ENCODE measurements at regions not wholly inside any gene's neighbourhood (a gene's known extent, or its start where the extent isn't known, plus 50 kb on each side); places are given as distances from the start of the nearest gene placed in this dataset.
"Not testable (repeated sequence)": the region's sequence is repeated elsewhere in the genome, so short reads cannot be mapped to it uniquely, and the experiment has no call there.

DNA sequence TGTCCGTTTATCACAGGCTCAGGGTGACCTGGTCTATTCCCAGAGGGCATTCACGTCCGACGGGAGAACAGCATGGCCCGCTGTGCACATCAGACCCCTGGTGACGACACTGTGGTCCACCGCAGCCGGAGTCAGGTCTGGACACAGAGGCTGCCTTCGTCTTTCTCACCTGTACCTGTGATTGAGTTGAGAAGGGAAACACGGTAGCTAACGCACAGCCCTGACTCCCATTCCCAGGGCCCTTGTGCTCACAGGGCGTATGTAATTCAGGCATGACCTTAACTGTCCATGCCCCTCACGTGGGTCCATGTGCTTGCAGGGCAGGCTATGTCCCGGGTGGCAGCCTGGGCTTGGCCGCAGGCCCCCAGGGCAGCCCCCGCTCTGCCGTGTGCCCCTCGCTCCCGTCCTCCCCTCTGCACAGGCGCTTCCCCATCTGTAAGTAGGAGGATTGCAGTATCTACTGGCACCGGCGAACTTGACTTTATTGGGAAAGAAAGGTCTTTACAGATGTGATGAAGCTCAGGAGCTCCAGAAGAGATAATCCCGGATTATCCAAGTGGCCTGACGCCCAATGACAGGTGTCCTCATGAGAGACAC is 221.3 kb upstream of the TCERG1L start:
- no peak for DNase-seq

GRCh38 chr10:131533846-131534526 is 222.5 kb upstream of the TCERG1L start:
- no peak for DNase-seq

DNA sequence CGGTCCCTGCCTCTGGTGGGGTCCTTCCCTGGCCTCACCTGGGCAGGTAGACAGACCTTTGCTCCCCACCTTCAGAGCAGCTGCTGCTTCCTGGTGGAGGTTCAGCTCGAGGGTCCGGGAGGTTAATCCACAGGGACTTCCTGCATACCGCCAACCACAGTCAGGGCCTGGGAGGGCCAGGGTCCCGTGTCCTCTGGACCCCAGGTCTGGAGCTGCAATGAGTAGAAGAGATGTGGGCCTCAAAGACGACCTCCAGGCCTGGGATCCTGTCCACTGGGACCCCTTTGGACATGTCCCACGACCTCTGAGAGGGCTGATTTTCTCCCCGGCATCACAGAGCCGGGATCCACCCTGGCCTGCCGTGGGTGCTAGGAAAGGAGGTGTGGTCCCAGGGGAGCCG is 223.3 kb upstream of the TCERG1L start:
- DNase-seq: no peak

- DNase-seq: no peak
These were observed 225.2 kb upstream of the TCERG1L start for GRCh38 chr10:131536676-131537075.

DNA sequence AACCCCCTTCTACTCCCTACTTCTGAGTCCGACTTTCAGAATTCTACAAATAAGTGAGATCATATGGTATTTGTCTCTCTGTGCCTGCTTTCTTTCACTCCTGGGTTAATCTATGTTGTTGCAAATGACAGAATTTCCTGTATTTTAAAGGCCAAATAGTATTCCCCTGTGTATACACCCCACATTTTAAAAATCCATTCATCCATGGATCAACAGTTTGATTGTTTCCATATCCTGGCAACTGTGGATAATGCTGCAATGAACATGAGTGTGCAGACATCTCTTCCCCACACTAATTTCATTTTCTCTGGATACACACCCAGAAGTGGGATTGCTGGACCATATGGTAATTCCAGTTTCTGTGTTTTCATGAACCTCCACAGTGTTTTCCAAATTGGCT is 225.8 kb upstream of the TCERG1L start:
- peak; percentile 89 for DNase-seq

GRCh38 chr10:131544495-131544894 is 233.0 kb upstream of the TCERG1L start:
- no peak for DNase-seq

DNA sequence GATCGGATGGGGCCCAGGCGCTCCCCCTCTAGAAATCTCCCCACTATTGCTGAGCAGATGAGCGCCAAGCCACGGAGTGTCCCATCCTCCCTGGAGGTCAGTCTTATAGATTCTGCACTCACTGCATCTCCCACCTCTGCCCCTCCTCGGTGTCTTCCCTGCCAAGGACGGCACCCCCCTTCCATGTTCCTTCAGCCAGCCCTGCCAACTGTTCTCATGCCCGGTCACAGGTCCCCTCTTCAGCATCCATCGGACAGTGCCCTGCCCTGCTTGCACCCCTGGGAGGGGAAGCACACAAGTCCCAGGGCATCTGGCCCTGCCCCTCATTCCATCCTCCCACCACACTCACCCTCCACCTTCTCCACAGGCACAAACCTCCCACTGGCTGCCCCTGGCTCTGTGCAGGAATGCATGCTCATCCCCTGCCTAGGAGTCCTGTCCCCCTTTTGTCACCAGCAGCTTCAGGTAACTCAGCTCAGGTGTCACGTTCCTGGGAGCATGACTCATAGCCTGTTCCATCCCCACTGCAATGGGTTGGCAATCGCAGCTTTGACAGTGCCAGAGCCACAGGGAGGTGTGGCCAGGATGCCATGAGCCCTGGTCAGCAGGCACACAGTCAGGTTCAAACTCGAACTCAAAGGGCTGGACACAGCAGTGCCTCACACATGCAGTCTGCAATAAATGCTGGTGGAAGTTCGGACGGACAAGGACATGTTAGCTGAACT is 234.7 kb upstream of the TCERG1L start:
- DNase-seq: no peak

DNA sequence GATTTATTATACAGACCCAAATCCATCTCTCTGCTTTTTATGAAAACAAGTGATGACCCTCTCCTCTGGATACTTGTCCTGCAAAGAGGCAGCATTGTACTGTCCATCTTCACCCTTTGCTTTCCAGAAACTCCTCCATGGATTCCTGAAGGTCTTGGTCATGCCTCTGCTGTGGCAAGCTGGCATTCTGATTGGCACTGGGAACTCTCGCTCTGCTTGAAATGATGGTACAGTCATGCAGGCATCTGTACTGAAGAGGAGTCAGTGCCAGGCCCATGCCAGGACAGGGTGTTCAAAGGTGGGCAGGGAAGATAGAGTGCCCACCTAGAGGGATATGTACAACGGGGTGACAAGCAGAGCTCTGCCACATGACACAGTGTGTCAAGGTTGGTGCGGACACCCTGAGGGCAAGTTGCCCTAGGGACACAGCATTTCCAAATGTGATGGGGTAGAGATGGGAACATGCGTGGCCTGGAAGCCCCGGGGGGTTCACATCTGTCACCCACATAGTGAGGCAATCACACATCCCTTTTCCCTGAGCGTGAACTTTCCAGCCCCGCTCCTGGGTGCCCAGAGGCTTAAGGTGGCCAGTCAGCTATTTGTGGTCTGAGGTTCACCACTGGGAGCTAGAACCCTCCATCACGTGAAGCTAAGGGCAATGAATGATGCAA is 235.7 kb upstream of the TCERG1L start:
- DNase-seq: no peak

DNA sequence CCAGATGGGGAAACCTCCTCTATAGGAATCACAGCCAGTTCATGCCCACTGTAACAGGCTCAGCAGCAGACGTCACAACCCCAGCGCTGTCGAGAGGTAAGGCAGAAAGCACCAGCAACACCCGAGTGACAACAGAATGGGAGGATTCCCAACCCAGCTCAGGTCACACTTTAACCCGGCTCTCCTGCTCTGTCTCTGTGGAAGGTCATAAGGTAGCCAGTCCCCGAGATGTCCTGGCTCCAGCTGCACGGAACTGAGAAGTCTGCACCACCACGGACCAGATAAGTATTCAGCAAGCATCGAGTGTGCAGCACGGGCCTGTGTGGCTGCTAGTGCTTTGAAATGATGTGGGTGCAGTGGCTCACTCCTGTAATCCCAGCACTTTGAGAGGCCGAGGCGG is 236.7 kb upstream of the TCERG1L start:
- DNase-seq: no peak

GRCh38 chr10:131549116-131549515 is 237.6 kb upstream of the TCERG1L start:
- no peak for DNase-seq

- no peak for DNase-seq
These were observed 241.6 kb upstream of the TCERG1L start for GRCh38 chr10:131553121-131553520.

GRCh38 chr10:131553581-131553980 is 242.1 kb upstream of the TCERG1L start:
- no peak for DNase-seq

DNA sequence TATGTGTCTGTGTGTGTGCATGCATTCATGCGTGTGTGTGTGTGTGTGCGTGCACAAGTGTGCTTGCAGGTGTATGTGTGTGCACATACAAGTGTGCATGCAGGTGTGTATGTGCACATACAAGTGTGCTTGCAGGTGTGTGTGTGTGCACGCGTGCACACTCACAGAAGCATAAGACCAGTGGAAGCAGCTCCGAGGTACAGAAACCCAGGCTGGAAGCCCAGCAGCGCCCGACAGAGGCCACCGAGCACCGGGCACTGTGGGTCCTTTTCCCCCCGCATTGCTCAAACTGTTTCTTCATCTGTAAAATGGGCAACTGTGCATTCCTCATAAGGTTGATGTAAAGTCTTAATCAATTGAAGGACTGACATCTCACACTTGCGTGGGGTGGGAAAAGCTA is 243.3 kb upstream of the TCERG1L start:
- DNase-seq: no peak

DNA sequence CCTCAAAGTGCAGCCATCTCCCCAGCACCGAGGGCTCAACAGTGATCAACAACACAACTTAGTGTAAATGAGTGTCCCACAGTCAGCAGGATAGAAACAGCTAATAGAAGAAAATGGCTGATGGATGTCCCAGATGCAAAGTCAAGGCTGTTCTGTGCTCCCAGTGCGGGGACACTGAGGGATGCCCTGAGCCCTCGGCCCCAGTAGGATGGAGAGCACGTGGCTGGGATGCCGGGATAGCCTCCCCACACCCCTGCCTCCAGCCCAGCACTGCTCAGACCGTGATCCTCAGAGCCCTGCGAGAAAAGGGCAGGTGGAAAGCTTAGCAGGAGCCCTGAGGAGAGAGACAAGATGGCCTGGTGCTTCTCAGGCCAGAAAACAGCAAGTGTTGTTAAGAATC is 243.9 kb upstream of the TCERG1L start:
- DNase-seq: no peak

- no peak for DNase-seq
These were observed 244.8 kb upstream of the TCERG1L start for GRCh38 chr10:131556061-131556896.

GRCh38 chr10:131556897-131557495 is 245.5 kb upstream of the TCERG1L start:
- DNase-seq: no peak

GRCh38 chr10:131557956-131558355 is 246.4 kb upstream of the TCERG1L start:
- not testable (repeated sequence) for DNase-seq

DNA sequence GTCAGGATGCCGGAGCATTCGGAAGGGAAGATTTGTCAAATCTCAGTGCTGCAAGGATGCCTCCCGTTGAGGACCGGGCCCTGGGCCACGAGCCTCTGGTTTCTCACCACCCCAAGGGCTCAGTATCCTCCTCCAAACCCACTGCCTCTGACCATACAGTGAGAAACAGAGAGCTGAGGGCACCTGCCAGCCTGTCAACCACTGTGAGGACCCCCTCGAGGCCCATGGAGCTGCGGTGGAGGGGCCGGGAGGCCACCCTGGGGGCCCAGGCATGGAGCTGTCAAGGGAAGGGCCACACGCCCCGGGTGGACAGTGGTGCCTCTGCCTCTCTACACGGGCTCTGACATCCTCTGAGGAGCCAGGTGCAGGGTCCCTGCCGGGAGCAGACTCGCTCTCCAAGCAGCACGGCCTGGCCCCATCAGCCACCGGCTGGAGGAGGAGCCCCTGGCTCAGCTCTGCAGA is 248.0 kb upstream of the TCERG1L start:
- no peak for DNase-seq

- no peak for DNase-seq
These were observed 248.6 kb upstream of the TCERG1L start for GRCh38 chr10:131560166-131560565.

DNA sequence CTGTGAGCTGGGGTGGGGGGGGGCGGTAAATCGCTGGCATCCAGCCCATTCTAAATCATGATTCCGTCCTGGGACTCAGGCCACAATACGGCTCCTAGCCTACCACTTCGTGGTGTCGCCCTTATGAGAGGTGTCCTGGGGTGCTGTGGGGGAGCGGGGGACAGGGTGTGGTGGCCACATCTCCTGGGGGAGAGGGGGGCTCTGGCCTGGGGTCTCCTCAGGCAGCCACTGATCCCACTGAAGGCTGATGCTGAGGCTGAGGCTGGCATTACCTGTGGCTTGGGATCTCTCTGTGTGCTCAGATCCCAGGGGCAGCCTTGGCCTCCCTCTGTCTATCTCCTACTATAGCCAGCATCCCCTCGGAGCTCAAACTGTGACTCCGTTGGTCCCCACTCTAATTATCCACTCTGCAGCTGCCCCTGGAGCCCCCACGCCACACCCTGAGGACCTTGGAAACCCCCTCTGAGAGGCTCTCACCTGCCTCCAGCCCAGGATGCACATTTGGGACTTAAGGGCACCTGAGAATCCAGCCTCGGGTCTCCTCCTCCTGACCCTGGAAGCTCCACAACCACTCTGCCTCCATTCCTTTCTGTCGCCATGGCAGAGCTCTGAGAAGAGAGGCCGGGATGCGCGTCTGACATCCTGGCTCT is 249.3 kb upstream of the TCERG1L start:
- DNase-seq: no peak

- no peak for DNase-seq
These were observed 250.4 kb upstream of the TCERG1L start for GRCh38 chr10:131561897-131562296.
